Nephron progenitor cell (in vitro differentiated cells): ENCODE measurements at regions not wholly inside any gene's neighbourhood (a gene's known extent, or its start where the extent isn't known, plus 50 kb on each side); places are given as distances from the start of the nearest gene placed in this dataset.

Experiments
- DNase-seq: peaks from one replicate; pipeline ENCODE4 v3.0.0; 2021
- H3K27ac Mint-ChIP-seq: 2 replicates; pipeline ENCODE4 v1.8.0; 2021; ENCODE audit warnings: mild to moderate bottlenecking, moderate library complexity, mixed read lengths
- H3K27me3 Mint-ChIP-seq: 2 replicates; pipeline ENCODE4 v1.8.0; 2021; ENCODE audit warnings: mild to moderate bottlenecking, low read depth, mixed read lengths; ENCODE audit not compliant: poor library complexity
- H3K36me3 Mint-ChIP-seq: 2 replicates; pipeline ENCODE4 v1.8.0; 2021; ENCODE audit warnings: low read depth, mixed read lengths
- H3K4me1 Mint-ChIP-seq: 2 replicates; pipeline ENCODE4 v1.8.0; 2021; ENCODE audit warnings: mixed read lengths
- H3K4me3 Mint-ChIP-seq: 2 replicates; pipeline ENCODE4 v1.8.0; 2021; ENCODE audit warnings: mild to moderate bottlenecking, moderate library complexity, mixed read lengths
- H3K9me3 Mint-ChIP-seq: 2 replicates; pipeline ENCODE4 v1.8.0; 2021; ENCODE audit warnings: mild to moderate bottlenecking, moderate library complexity, mixed read lengths
- CTCF ChIP-seq: fragments of 200-600 bp; sonication (generic); IDR thresholded peaks from 2 replicates; pipeline ENCODE4 v1.5.0; 2021; ENCODE audit warnings: antibody characterized with exemption

DNA sequence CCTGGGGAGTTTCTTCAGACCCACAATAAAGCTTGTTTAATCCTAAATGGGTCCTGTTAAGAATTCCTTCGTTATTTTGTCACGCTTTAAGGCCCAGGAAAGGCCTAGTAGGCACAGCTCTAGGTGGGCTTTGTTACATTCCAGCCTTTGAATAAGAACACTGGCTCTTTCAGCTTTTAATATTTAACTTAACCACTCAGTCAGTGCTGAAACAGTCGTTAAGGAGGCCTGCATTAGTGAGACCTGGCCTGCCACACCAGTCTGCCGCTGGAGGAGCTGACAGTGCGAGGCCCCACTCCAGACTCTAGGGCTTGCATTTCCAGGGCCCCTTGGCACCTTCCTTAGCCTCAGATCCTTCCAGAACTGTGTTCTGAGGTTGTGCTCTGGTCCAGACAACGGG, 351.4 kb downstream of the GLRX3 start:
- Mint-ChIP-seq H3K4me3 (no peak overlapping the region), H3K36me3 (no peaks in the 10 kb centered on the region), H3K27ac (no peak overlapping the region), H3K9me3 (no peaks in the 10 kb centered on the region), H3K4me1 (peaks cover 42% of the 10 kb centered on the region), H3K27me3 (peaks cover 18% of the 10 kb centered on the region)
- TF ChIP-seq CTCF, result no peak
- no peak for DNase-seq

- Mint-ChIP-seq H3K9me3 (no peaks in the 10 kb centered on the region), H3K36me3 (no peaks in the 10 kb centered on the region), H3K4me1 (peaks cover 54% of the 10 kb centered on the region), H3K4me3 (no peak overlapping the region), H3K27me3 (peaks cover 15% of the 10 kb centered on the region), H3K27ac (no peak overlapping the region)
- no peak for DNase-seq
- TF ChIP-seq CTCF, result no peak
Observed at GRCh38 chr10:130489891-130490290, 353.7 kb downstream of the GLRX3 start.

DNA sequence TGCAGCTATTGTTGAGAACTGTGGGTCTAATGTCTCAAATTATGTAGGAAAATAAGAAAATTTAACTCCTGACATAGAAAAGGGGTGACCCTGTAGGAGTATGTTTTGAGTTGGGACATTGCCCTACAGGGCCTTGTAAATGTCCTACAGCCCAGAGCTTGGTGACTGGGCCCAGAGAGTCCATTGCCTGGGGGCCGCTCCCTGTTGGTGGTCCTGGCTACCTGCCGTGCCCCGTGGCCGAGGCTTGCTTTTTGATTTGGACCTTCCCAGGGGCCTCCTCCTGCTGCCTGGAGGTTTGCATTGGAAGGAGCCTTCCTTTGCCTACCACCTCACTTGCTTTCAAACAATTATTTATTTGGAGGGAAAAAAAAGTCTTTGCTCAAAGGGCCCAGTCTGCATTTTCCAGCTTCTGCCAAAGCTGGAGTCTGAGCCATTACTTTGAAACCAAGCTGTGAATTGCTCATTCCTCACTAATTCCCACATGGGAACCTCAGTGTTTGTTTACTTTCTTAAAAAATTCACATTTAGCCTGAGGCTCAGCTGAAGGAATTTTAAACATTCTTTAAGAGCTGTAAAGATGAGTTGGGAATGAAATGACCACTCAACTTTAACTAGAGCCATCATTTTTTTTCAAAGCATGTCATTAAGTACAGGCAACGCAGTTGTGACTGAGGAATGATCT, 355.0 kb downstream of the GLRX3 start:
- peaks cover 54% of the 10 kb centered on the region for H3K4me1 Mint-ChIP-seq
- H3K36me3 Mint-ChIP-seq, result no peaks in the 10 kb centered on the region
- no peak for DNase-seq
- H3K27ac Mint-ChIP-seq, result no peak overlapping the region
- H3K9me3 Mint-ChIP-seq, result no peaks in the 10 kb centered on the region
- H3K27me3 Mint-ChIP-seq, result peaks cover 8% of the 10 kb centered on the region
- no peak overlapping the region for H3K4me3 Mint-ChIP-seq
- no peak for TF ChIP-seq CTCF

GRCh38 chr10:130491693-130492050, 355.5 kb downstream of the GLRX3 start:
- Mint-ChIP-seq H3K4me1 (peaks cover 54% of the 10 kb centered on the region), H3K27ac (no peak overlapping the region), H3K4me3 (no peak overlapping the region), H3K36me3 (no peaks in the 10 kb centered on the region), H3K9me3 (no peaks in the 10 kb centered on the region), H3K27me3 (peaks cover 10% of the 10 kb centered on the region)
- TF ChIP-seq CTCF, result no peak
- DNase-seq, result no peak

DNA sequence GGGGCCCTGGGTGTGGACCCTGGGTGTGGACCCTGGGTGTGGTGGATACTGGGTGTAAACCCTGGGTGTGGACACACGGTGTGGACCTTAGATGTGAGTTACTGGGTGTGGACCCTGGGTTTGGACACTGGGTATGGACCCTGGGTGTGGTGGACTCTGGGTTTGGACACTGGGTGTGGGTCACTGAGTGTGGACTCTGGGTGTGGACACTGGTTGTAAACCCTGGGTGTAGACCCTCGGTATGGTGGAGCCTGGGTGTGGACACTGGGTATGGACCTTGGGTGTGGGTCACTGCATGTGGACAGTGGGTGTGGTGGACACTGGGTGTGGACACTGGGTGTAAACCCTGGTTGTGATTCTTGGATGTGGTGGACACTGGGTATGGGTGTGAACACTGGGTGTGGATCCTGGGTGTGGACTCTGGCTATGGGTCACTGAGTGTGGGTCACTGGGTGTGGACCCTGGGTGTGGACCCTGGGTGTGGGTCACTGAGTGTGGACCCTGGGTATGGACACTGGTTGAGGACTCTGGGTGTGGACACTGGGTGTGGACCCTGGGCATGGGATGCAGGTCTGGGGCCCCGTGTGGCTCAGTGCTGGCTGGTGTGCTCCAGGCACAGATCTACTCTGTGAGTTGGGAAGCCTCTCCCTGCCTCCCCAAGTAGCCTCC, 356.2 kb downstream of the GLRX3 start:
- peaks cover 11% of the 10 kb centered on the region for H3K27me3 Mint-ChIP-seq
- no peak for TF ChIP-seq CTCF
- H3K4me3 Mint-ChIP-seq, result no peak overlapping the region
- no peaks in the 10 kb centered on the region for H3K36me3 Mint-ChIP-seq
- H3K27ac Mint-ChIP-seq, result no peak overlapping the region
- peaks cover 49% of the 10 kb centered on the region for H3K4me1 Mint-ChIP-seq
- no peak for DNase-seq
- H3K9me3 Mint-ChIP-seq, result no peaks in the 10 kb centered on the region

DNA sequence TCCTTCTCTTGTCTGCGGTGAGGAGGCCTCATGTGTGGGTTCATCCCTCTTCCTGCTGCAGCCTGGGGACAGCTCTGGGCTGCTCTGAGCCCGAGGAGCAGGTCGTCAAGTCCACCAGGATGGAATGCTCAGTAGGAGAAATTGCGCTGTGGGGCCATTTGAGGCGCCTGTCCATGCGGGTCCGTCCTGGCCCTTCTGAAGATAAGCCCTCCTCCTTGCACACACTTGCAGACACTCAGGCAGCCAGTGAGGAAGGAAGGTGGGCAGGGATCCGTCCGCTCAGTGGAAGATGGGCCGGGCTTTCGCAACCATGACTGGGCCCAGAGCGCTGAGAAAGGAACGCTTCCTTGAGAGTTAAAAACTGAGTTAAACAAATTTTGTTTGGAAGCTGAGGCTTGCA, 356.8 kb downstream of the GLRX3 start:
- Mint-ChIP-seq H3K9me3 (no peaks in the 10 kb centered on the region), H3K4me3 (no peak overlapping the region), H3K36me3 (no peaks in the 10 kb centered on the region), H3K4me1 (peaks cover 43% of the 10 kb centered on the region), H3K27me3 (peaks cover 11% of the 10 kb centered on the region), H3K27ac (no peak overlapping the region)
- TF ChIP-seq CTCF, result no peak
- no peak for DNase-seq
